GM13977 (cell line): ENCODE measurements at regions not wholly inside any gene's neighbourhood (a gene's known extent, or its start where the extent isn't known, plus 50 kb on each side); places are given as distances from the start of the nearest gene placed in this dataset.

ENCODE experiments used
- DNase-seq: peaks from one replicate; pipeline ENCODE4 v3.0.0; 2012; ENCODE audit warnings: low spot score
- CTCF ChIP-seq: IDR thresholded peaks from 2 replicates; pipeline ENCODE4 v1.5.1; 2012; ENCODE audit warnings: mild to moderate bottlenecking, control low read depth; ENCODE audit not compliant: insufficient read depth; ENCODE audit errors: extremely low read depth, missing control alignments
- in situ Hi-C: fragments of 300-500 bp; cut with MboI; formaldehyde crosslinking; loops from one replicate; pipeline ENCODE4 v1.12.0; 2022; ENCODE audit warnings: low sequenced_read_pairs, low pct_unique_long_range_greater_than_20kb, mixed read lengths, inconsistent platforms; ENCODE audit not compliant: unreplicated experiment

GRCh38 chr11:69231466-69232018 is 62.4 kb upstream of the MYEOV start:
- TF ChIP-seq CTCF, result no peak
- in situ Hi-C loops, result no loop called here
- DNase-seq, result no peak

GRCh38 chr11:69232821-69233743 is 60.9 kb upstream of the MYEOV start:
- in situ Hi-C loops, result no loop called here
- no peak for TF ChIP-seq CTCF

GRCh38 chr11:69233744-69234570 is 60.0 kb upstream of the MYEOV start:
- DNase-seq, result no peak
- in situ Hi-C loops, result no loop called here
- TF ChIP-seq CTCF, result no peak

More at GRCh38 chr11:69232821-69233743, 60.9 kb upstream of the MYEOV start:
- DNase-seq, result no peak

GRCh38 chr11:69234740-69235710 is 58.9 kb upstream of the MYEOV start:
- TF ChIP-seq CTCF, result no peak
- in situ Hi-C loops, result no loop called here
- no peak for DNase-seq

- DNase-seq, result peak; percentile 51
- in situ Hi-C loops, result no loop called here
- no peak for TF ChIP-seq CTCF
These were observed 55.2 kb upstream of the MYEOV start for GRCh38 chr11:69238573-69239351.
